Colonic mucosa (tissue), 4 donors: ENCODE measurements at regions not wholly inside any gene's neighbourhood (a gene's known extent, or its start where the extent isn't known, plus 50 kb on each side); places are given as distances from the start of the nearest gene placed in this dataset.

Source experiments
- DNase-seq: peaks from one replicate; pipeline ENCODE4 v3.0.0-alpha.2; 2020
- H3K27ac ChIP-seq: fragments of 200-600 bp; one replicate; pipeline ENCODE4 v1.8.0; 2021
- H3K27me3 ChIP-seq: fragments of 200-600 bp; one replicate; pipeline ENCODE4 v1.8.0; 2021
- H3K36me3 ChIP-seq: fragments of 200-600 bp; one replicate; pipeline ENCODE4 v1.8.0; 2021
- H3K4me1 ChIP-seq: fragments of 200-600 bp; one replicate; pipeline ENCODE4 v1.8.0; 2021; ENCODE audit warnings: mild to moderate bottlenecking
- H3K4me3 ChIP-seq: fragments of 200-600 bp; one replicate; pipeline ENCODE4 v1.8.0; 2021
- H3K9ac ChIP-seq, 2 donors: one replicate each; pipeline ENCODE4 v1.7.0; 2013; ENCODE audit warnings: control low read depth in 2 of 2, low read depth in 2 of 2, low read length in 2 of 2
- H3K9me3 ChIP-seq: fragments of 200-600 bp; one replicate; pipeline ENCODE4 v1.8.0; 2021
- CTCF ChIP-seq: fragments of 200-600 bp; IDR thresholded peaks from one replicate; pipeline ENCODE4 v1.8.0; 2022; ENCODE audit warnings: antibody characterized with exemption, mild to moderate bottlenecking
- intact Hi-C: fragments of 100-400 bp; cut with DNase I; formaldehyde crosslinking; loops from one replicate; pipeline ENCODE4 v1.14.1; 2022
- donor health status: healthy.
- donor health status: DM: no; HTN: no; CAD: no.
- donor health status: DM: no; HTN: no; CAD: no.

- intact Hi-C loops: no loop called here
- no peaks in the 10 kb centered on the region for H3K27me3 ChIP-seq
- no peak for TF ChIP-seq CTCF
- H3K27ac ChIP-seq: no peak overlapping the region
- no peak overlapping the region for H3K4me3 ChIP-seq
- H3K36me3 ChIP-seq: no peaks in the 10 kb centered on the region
- H3K9me3 ChIP-seq: no peaks in the 10 kb centered on the region
- no peak for DNase-seq
- no peak overlapping the region for H3K9ac ChIP-seq
- H3K4me1 ChIP-seq: no peaks in the 10 kb centered on the region
Measured at GRCh38 chr18:73707035-73707434, 440.6 kb downstream of the FBXO15 start.

- Histone ChIP-seq H3K9ac (no peak overlapping the region), H3K4me1 (no peaks in the 10 kb centered on the region), H3K9me3 (no peaks in the 10 kb centered on the region), H3K27me3 (no peaks in the 10 kb centered on the region), H3K27ac (no peak overlapping the region), H3K36me3 (no peaks in the 10 kb centered on the region), H3K4me3 (no peak overlapping the region)
- intact Hi-C loops: no loop called here
- TF ChIP-seq CTCF: no peak
- no peak for DNase-seq
Measured at GRCh38 chr18:73697353-73697752, 450.3 kb downstream of the FBXO15 start.

- Histone ChIP-seq H3K9me3 (no peaks in the 10 kb centered on the region), H3K4me3 (no peak overlapping the region), H3K4me1 (no peaks in the 10 kb centered on the region), H3K27me3 (no peaks in the 10 kb centered on the region), H3K36me3 (no peaks in the 10 kb centered on the region), H3K27ac (no peak overlapping the region), H3K9ac (no peak overlapping the region)
- no peak for TF ChIP-seq CTCF
- intact Hi-C loops: no loop called here
- DNase-seq: no peak
Measured at GRCh38 chr18:73696698-73697097, 450.9 kb downstream of the FBXO15 start.

GRCh38 chr18:73696171-73696570, 451.5 kb downstream of the FBXO15 start:
- H3K9me3 ChIP-seq: no peaks in the 10 kb centered on the region
- no peak overlapping the region for H3K9ac ChIP-seq
- H3K4me3 ChIP-seq: no peak overlapping the region
- H3K36me3 ChIP-seq: no peaks in the 10 kb centered on the region
- intact Hi-C loops: no loop called here
- no peaks in the 10 kb centered on the region for H3K4me1 ChIP-seq
- H3K27me3 ChIP-seq: no peaks in the 10 kb centered on the region
- no peak for TF ChIP-seq CTCF
- no peak for DNase-seq
- no peak overlapping the region for H3K27ac ChIP-seq

- Histone ChIP-seq H3K4me3 (no peak overlapping the region), H3K4me1 (no peaks in the 10 kb centered on the region), H3K36me3 (no peaks in the 10 kb centered on the region), H3K9ac (no peak overlapping the region), H3K27me3 (no peaks in the 10 kb centered on the region), H3K27ac (no peak overlapping the region), H3K9me3 (no peaks in the 10 kb centered on the region)
- intact Hi-C loops: no loop called here
- DNase-seq: no peak
- TF ChIP-seq CTCF: no peak
Measured at GRCh38 chr18:73693091-73693490, 454.5 kb downstream of the FBXO15 start.

- no peak for DNase-seq
- intact Hi-C loops: no loop called here
- Histone ChIP-seq H3K4me3 (no peak overlapping the region), H3K36me3 (no peaks in the 10 kb centered on the region), H3K27me3 (no peaks in the 10 kb centered on the region), H3K9me3 (no peaks in the 10 kb centered on the region), H3K9ac (no peak overlapping the region), H3K4me1 (no peaks in the 10 kb centered on the region), H3K27ac (no peak overlapping the region)
- no peak for TF ChIP-seq CTCF
Measured at GRCh38 chr18:73691624-73692023, 456.0 kb downstream of the FBXO15 start.
